ENCODE measurements at regions not wholly inside any gene's neighbourhood (a gene's known extent, or its start where the extent isn't known, plus 50 kb on each side); places are given as distances from the start of the nearest gene placed in this dataset.

GRCh38 chr3:90044084-90044816 lies 936.8 kb downstream of the EPHA3 start:
- TF ChIP-seq CTCF (IDR thresholded peaks at IDR 0.05) (no peak), EP300 (IDR thresholded peaks at IDR 0.05) (no peak)

All from gastroesophageal sphincter (tissue), 3 donors.